Frontal cortex (tissue), 3 donors: ENCODE measurements at regions not wholly inside any gene's neighbourhood (a gene's known extent, or its start where the extent isn't known, plus 50 kb on each side); places are given as distances from the start of the nearest gene placed in this dataset.
"Not testable (repeated sequence)": the region's sequence is repeated elsewhere in the genome, so short reads cannot be mapped to it uniquely, and the experiment has no call there.

Source experiments
- DNase-seq, 2 donors: peaks; one replicate each; pipeline ENCODE4 v3.0.0; 2012; ENCODE audit warnings: low spot score in 2 of 2
- FAIRE-seq: peaks from 2 replicates; lab custom pipeline; 2012; peaks lifted over from hg19 to GRCh38; lab: Jason Lieb, UNC
- donor health status: control.
- donor health status: control.
- donor health status: control.

- no peak for DNase-seq
- no peak for FAIRE-seq
Observed at GRCh38 chr11:44387415-44387814, 77.5 kb upstream of the ALX4 start.

GRCh38 chr11:44387825-44388224 lies 77.9 kb upstream of the ALX4 start:
- DNase-seq (no peak), FAIRE-seq (no peak)

- no peak for DNase-seq
- no peak for FAIRE-seq
Observed at GRCh38 chr11:44388828-44389657, 79.1 kb upstream of the ALX4 start.

- no peak for FAIRE-seq
- no peak for DNase-seq
Observed at GRCh38 chr11:44389963-44390605, 80.1 kb upstream of the ALX4 start.

GRCh38 chr11:44391004-44391403 lies 81.1 kb upstream of the ALX4 start:
- not testable (repeated sequence) for FAIRE-seq, DNase-seq

- FAIRE-seq, DNase-seq: not testable (repeated sequence)
Observed at GRCh38 chr11:44396746-44397145, 86.8 kb upstream of the ALX4 start.

GRCh38 chr11:44397586-44398178 lies 87.7 kb upstream of the ALX4 start:
- FAIRE-seq (no peak), DNase-seq (no peak)

- FAIRE-seq (no peak), DNase-seq (no peak)
Observed at GRCh38 chr11:44398266-44399030, 88.5 kb upstream of the ALX4 start.

GRCh38 chr11:44399968-44400367 lies 90.0 kb upstream of the ALX4 start:
- DNase-seq (no peak), FAIRE-seq (no peak)

- DNase-seq (no peak), FAIRE-seq (no peak)
Observed at GRCh38 chr11:44400431-44400830, 90.5 kb upstream of the ALX4 start.

GRCh38 chr11:44402466-44403075 lies 92.6 kb upstream of the ALX4 start:
- DNase-seq (no peak), FAIRE-seq (no peak)

- FAIRE-seq: no peak
- no peak for DNase-seq
Observed at GRCh38 chr11:44403176-44403575, 93.2 kb upstream of the ALX4 start.

GRCh38 chr11:44403587-44404273 lies 93.8 kb upstream of the ALX4 start:
- FAIRE-seq (no peak), DNase-seq (no peak)

- no peak for FAIRE-seq
- no peak for DNase-seq
Observed at GRCh38 chr11:44404301-44404700, 94.4 kb upstream of the ALX4 start.

GRCh38 chr11:44404736-44405395 lies 94.9 kb upstream of the ALX4 start:
- FAIRE-seq (no peak), DNase-seq (no peak)

- no peak for DNase-seq
- no peak for FAIRE-seq
Observed at GRCh38 chr11:44407211-44407996, 97.5 kb upstream of the ALX4 start.

- FAIRE-seq: no peak
- no peak for DNase-seq
Observed at GRCh38 chr11:44408141-44408540, 98.2 kb upstream of the ALX4 start.
